ENCODE measurements at regions not wholly inside any gene's neighbourhood (a gene's known extent, or its start where the extent isn't known, plus 50 kb on each side); places are given as distances from the start of the nearest gene placed in this dataset.

DNA sequence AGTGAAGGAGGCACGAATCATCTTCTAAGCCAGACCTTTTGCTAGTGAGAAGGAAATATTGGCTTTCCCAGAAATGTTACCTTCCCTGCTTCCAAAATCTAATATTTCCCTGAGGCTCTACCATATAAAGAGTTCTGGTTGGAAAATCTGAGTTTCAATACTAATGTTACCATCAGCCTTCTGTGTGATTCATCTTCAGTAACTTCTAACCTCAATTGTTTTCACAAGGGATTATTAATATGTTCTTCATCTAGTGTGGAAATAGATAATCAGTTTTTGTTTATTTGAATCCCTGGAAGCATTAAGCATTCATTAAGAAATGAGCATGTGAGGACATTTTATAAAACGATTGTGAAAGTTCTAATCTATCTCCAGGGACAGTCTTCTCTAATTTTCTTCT is 720.9 kb downstream of the AACS start:
- H3K4me3 Mint-ChIP-seq, result no peak overlapping the region
- Histone ChIP-seq H3K9ac (ENCODE audit: low read length) (no peak overlapping the region), H3K4me1 (ENCODE audit: control insufficient read depth in 2 of 2, insufficient read depth in 2 of 2, low read length in 2 of 2) (no peaks in the 10 kb centered on the region), H2AFZ (ENCODE audit: insufficient read depth, low read depth, low read length, poor library complexity, severe bottlenecking) (no peak overlapping the region), H3K27ac (ENCODE audit: low read length in 2 of 2) (no peak overlapping the region), H3K4me2 (replicated peaks; ENCODE audit: low read depth, low read length, poor library complexity, severe bottlenecking) (no peak overlapping the region), H3K9me3 (ENCODE audit: control extremely low read depth in 1 of 3, control insufficient read depth in 2 of 3, insufficient read depth in 1 of 3, low read length in 2 of 3) (peaks cover 0 to 11% (median 0%) of the 10 kb centered on the region in 3 donors), H3K27me3 (replicated peaks in 1 of 4; ENCODE audit: control extremely low read depth in 1 of 4, control insufficient read depth in 3 of 4, insufficient read depth in 4 of 4, low read length in 3 of 4) (no peaks in the 10 kb centered on the region), H3K36me3 (replicated peaks in 1 of 2; ENCODE audit: control extremely low read depth in 1 of 2, control insufficient read depth in 1 of 2, extremely low read depth in 1 of 2, insufficient read depth in 2 of 2, low read length in 1 of 2) (no peaks in the 10 kb centered on the region), H4K20me1 (ENCODE audit: control insufficient read depth, insufficient read depth, low read length, poor library complexity, severe bottlenecking) (no peaks in the 10 kb centered on the region), H3K4me3 (ENCODE audit: control extremely low read depth in 1 of 5, extremely low read depth in 1 of 5, insufficient read depth in 1 of 5, low read depth in 2 of 5, low read length in 4 of 5) (no peak overlapping the region), H3K79me2 (ENCODE audit: control insufficient read depth, insufficient read depth, low read length) (no peaks in the 10 kb centered on the region)
- TF ChIP-seq, protein P1, sequence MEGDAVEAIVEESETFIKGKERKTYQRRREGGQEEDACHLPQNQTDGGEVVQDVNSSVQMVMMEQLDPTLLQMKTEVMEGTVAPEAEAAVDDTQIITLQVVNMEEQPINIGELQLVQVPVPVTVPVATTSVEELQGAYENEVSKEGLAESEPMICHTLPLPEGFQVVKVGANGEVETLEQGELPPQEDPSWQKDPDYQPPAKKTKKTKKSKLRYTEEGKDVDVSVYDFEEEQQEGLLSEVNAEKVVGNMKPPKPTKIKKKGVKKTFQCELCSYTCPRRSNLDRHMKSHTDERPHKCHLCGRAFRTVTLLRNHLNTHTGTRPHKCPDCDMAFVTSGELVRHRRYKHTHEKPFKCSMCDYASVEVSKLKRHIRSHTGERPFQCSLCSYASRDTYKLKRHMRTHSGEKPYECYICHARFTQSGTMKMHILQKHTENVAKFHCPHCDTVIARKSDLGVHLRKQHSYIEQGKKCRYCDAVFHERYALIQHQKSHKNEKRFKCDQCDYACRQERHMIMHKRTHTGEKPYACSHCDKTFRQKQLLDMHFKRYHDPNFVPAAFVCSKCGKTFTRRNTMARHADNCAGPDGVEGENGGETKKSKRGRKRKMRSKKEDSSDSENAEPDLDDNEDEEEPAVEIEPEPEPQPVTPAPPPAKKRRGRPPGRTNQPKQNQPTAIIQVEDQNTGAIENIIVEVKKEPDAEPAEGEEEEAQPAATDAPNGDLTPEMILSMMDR (IDR thresholded peaks at IDR 0.05), result no peak
- no peak for TF ChIP-seq EZH2 (IDR thresholded peaks at IDR 0.05; ENCODE audit: borderline replicate concordance, insufficient read depth, low read depth, low read length, poor library complexity, severe bottlenecking)
- no peaks in the 10 kb centered on the region for H3K4me1 Mint-ChIP-seq
- peaks cover 8% of the 10 kb centered on the region for H3K9me3 Mint-ChIP-seq (ENCODE audit: insufficient read depth)
- intact Hi-C loops (cut with micrococcal nuclease), result no loop called here
- POLR2A ChIA-PET, result no interaction called here
- DNase-seq (no peak), ATAC-seq (ENCODE audit: low read depth) (no peak)
- WGBS (ENCODE audit: insufficient coverage), result no CpG with 5 or more reads among the region's 2 CpGs
- CTCF ChIA-PET, result no interaction called here
- H3K27ac Mint-ChIP-seq, result no peak overlapping the region
- H3K27me3 Mint-ChIP-seq, result no peaks in the 10 kb centered on the region

DNA sequence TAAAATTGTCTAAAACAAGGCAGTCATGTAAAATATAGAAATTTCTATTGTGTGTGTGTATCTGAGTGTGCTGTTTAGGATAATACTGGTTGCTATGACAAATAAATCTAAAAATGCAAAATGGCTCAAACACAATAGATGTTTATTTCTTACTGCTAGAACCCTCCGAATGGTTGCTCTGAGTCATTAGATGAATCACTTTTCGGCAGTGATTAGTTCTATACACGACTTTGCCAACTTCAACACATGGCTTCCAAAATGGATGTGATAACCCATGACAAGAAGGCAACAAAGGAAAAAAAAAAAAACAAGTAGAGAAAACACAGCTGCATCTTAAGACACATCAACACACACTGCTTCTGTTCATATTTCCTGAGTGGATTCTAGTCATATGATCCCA is 729.2 kb downstream of the AACS start:
- no peaks in the 10 kb centered on the region for H3K4me1 Mint-ChIP-seq
- H3K9me3 Mint-ChIP-seq (ENCODE audit: insufficient read depth), result peaks cover 8% of the 10 kb centered on the region
- Histone ChIP-seq H3K27ac (ENCODE audit: low read length in 2 of 2) (no peak overlapping the region), H4K20me1 (ENCODE audit: control insufficient read depth, insufficient read depth, low read length, poor library complexity, severe bottlenecking) (no peaks in the 10 kb centered on the region), H3K4me2 (replicated peaks; ENCODE audit: low read depth, low read length, poor library complexity, severe bottlenecking) (no peak overlapping the region), H3K9me3 (ENCODE audit: control extremely low read depth in 1 of 3, control insufficient read depth in 2 of 3, insufficient read depth in 1 of 3, low read length in 2 of 3) (peaks cover 0 to 4% (median 0%) of the 10 kb centered on the region in 3 donors), H3K4me1 (ENCODE audit: control insufficient read depth in 2 of 2, insufficient read depth in 2 of 2, low read length in 2 of 2) (no peaks in the 10 kb centered on the region), H3K9ac (ENCODE audit: low read length) (no peak overlapping the region), H3K4me3 (ENCODE audit: control extremely low read depth in 1 of 5, extremely low read depth in 1 of 5, insufficient read depth in 1 of 5, low read depth in 2 of 5, low read length in 4 of 5) (no peak overlapping the region), H3K27me3 (replicated peaks in 1 of 4; ENCODE audit: control extremely low read depth in 1 of 4, control insufficient read depth in 3 of 4, insufficient read depth in 4 of 4, low read length in 3 of 4) (no peaks in the 10 kb centered on the region), H3K36me3 (replicated peaks in 1 of 2; ENCODE audit: control extremely low read depth in 1 of 2, control insufficient read depth in 1 of 2, extremely low read depth in 1 of 2, insufficient read depth in 2 of 2, low read length in 1 of 2) (no peaks in the 10 kb centered on the region), H3K79me2 (ENCODE audit: control insufficient read depth, insufficient read depth, low read length) (no peaks in the 10 kb centered on the region), H2AFZ (ENCODE audit: insufficient read depth, low read depth, low read length, poor library complexity, severe bottlenecking) (no peak overlapping the region)
- no peak for DNase-seq
- intact Hi-C loops (cut with micrococcal nuclease), result no loop called here
- no CpG with 5 or more reads among the region's 3 CpGs for WGBS (ENCODE audit: insufficient coverage)
- H3K27me3 Mint-ChIP-seq, result no peaks in the 10 kb centered on the region
- H3K4me3 Mint-ChIP-seq, result no peak overlapping the region
- TF ChIP-seq, protein P1 (IDR thresholded peaks at IDR 0.05), result no peak
- no peak for TF ChIP-seq EZH2 (IDR thresholded peaks at IDR 0.05; ENCODE audit: borderline replicate concordance, insufficient read depth, low read depth, low read length, poor library complexity, severe bottlenecking)
- ChIA-PET POLR2A (no interaction called here), CTCF (no interaction called here)
- no peak for ATAC-seq (ENCODE audit: low read depth)
- H3K27ac Mint-ChIP-seq, result no peak overlapping the region

Data from B cell (primary cell).